HG03175 (cell line): ENCODE measurements at regions not wholly inside any gene's neighbourhood (a gene's known extent, or its start where the extent isn't known, plus 50 kb on each side); places are given as distances from the start of the nearest gene placed in this dataset.
"Not testable (repeated sequence)": the region's sequence is repeated elsewhere in the genome, so short reads cannot be mapped to it uniquely, and the experiment has no call there.

Source experiments
- ATAC-seq: cut with Tn5 transposase; IDR thresholded peaks from one replicate; pipeline ENCODE4 v1.9.1; 2021; ENCODE audit warnings: mild to moderate bottlenecking, moderate library complexity; ENCODE audit not compliant: unreplicated experiment

DNA sequence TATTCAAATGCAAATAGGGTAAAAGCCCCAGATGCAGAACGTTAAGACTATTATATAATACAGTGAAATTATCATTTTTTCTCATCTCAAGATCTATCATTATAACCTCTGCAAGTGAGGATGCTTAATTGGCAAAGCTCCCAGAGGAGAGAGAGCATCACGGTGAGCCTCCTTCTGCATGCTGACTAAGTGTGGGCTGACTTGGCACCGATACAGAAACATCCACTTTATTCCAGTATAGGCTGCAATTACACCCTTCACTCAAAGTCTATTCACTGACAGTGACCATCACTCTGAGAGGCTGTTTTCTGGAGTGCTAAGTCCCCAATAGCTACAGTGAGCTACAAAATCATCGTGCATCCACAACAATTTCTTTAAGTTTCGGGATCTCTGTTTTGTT lies 171.1 kb upstream of the NBPF9 start:
- not testable (repeated sequence) for ATAC-seq

DNA sequence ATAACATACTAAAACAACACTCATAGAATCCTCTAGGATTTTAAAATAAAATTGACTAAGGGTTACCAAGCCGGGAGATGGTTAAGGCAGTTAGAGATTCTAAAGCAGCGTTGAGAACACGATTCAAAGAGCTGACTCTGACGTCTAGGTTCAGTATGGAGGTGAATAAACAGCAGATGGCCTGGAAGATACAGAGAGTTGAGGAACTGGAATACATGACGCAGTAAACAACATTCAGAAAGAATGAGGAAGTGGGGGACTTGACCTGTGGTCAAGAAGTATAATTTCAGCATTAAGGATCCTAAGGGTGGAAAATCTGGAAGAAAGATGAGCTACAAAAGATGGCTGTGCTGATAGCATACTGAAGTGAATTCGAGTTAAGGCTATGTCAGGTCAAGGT lies 172.5 kb upstream of the NBPF9 start:
- not testable (repeated sequence) for ATAC-seq

- not testable (repeated sequence) for ATAC-seq
Observed at GRCh38 chr1:149276496-149276895, 173.1 kb upstream of the NBPF9 start.

- not testable (repeated sequence) for ATAC-seq
Observed at GRCh38 chr1:149278156-149278555, 174.8 kb upstream of the NBPF9 start.

GRCh38 chr1:149279015-149279414 lies 175.7 kb upstream of the NBPF9 start:
- not testable (repeated sequence) for ATAC-seq

GRCh38 chr1:149279512-149279911 lies 176.2 kb upstream of the NBPF9 start:
- not testable (repeated sequence) for ATAC-seq

DNA sequence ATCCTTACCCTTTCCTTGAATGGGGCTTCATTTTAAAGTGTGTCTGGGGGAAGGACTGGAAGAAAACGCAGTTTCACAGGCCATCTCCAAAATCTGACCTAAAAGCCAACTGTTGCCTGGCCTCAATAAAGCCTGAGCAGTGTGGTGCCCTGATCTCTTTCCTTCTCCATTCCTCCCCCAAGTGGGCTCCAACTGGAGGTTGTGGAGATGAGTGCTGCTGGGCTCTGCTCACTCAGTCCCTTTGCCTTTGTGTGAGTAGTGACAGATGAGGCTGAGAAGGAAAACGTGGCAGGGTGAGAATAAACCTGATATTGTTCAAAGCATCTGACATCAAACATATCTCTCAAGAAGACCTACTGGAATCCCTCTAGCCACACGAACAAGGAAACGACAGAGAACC lies 181.4 kb upstream of the NBPF9 start:
- not testable (repeated sequence) for ATAC-seq

- ATAC-seq: not testable (repeated sequence)
Observed at GRCh38 chr1:149285205-149285604, 181.9 kb upstream of the NBPF9 start.

DNA sequence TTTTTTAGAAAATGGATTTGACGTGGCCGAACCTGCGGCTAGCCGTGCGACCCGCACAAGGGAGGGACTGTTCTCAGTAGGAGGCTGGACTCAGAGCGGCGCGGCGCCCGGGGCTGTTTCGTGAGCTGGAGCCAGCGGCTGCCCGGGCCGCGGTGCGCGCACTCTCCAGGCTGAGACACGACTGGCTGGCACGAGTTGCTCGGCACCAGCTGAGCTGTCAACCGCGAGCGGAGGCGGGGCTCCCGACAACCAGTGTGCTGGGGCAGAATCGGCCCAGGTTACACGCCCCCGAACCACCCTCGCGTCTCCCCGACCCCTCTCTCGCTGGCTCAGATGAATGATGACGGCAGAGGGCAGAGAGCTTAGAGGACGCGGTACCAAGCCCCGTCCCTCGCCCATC lies 182.3 kb upstream of the NBPF9 start:
- peak; percentile 36 for ATAC-seq

DNA sequence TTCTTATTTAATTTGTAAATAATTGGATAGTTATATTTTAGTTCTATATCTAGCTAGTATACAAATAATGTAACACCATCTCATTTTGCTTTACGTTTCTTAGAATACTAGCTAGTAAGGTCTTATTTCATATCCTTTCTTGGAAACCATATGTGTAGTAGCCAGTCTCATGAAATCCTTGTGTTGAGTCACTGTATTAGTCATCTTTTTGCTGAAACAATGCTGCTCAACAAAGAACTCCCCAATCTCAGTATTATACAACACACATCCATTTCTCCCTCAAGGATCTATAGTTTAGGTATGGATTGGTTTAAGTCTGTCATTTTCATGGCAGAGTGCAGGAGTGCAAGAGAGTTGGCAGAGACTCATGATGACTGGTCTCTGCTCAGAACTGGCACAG lies 185.2 kb upstream of the NBPF9 start:
- not testable (repeated sequence) for ATAC-seq

GRCh38 chr1:149300478-149301218 lies 174.2 kb upstream of the NBPF19 start:
- ATAC-seq: not testable (repeated sequence)

GRCh38 chr1:149301282-149301681 lies 173.6 kb upstream of the NBPF19 start:
- not testable (repeated sequence) for ATAC-seq

DNA sequence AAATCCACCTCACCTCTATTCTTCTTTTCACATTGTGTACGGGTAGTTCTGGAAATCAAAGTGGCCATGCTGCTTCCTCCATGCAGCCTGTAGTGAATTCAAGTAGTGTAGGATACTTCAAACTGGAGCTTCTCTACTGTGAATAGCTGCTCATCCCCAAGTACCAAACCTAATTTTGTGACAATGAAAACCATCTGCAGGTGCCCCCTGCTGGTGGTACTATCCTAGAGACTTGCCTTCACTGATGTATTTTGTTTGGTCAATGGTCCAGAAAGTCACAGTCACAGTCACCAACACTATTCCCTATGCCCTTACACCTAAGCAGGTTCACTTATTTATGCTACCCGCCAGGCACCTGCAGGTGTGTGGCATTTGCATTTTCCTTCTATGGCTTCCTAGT lies 170.0 kb upstream of the NBPF19 start:
- ATAC-seq: not testable (repeated sequence)

GRCh38 chr1:149307640-149308039 lies 167.2 kb upstream of the NBPF19 start:
- not testable (repeated sequence) for ATAC-seq

DNA sequence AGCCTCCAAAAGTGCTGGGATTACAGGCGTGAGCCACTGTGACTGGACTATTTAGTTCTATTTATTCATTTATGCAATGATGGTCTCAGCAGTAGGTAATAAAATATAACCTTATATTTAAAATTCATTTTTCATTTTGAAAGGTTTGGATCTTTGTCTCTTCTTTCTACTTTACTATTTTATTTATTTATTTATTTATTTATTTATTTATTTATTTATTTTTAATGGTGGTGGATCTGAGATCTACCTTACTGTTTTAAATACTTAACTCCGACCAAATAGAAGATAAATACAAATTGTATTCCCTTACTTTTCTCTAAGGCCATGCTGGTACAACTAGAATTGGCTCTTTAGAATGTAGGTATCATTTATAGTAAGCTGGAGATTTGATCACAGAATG lies 159.9 kb upstream of the NBPF19 start:
- ATAC-seq: not testable (repeated sequence)

GRCh38 chr1:149320971-149321731 lies 153.7 kb upstream of the NBPF19 start:
- ATAC-seq: not testable (repeated sequence)

DNA sequence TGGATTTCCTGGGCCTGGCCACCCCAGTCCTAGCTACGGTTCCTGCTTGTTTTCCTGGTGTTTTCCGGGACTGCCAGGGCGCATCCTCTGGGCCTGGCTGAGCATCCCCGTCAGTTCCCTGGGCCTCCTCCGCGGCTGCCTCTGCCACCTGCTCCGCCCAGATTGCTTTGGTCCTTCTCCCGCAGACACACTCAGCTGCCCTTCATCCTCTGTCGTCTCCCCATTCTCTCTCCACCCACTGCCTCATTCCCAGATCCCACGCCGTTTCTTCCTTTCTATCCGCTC lies 153.2 kb upstream of the NBPF19 start:
- not testable (repeated sequence) for ATAC-seq

GRCh38 chr1:149330081-149330335 lies 144.8 kb upstream of the NBPF19 start:
- ATAC-seq: not testable (repeated sequence)

- not testable (repeated sequence) for ATAC-seq
Observed at GRCh38 chr1:149336082-149336481, 138.8 kb upstream of the NBPF19 start.

GRCh38 chr1:149338221-149338691 lies 136.6 kb upstream of the NBPF19 start:
- not testable (repeated sequence) for ATAC-seq

GRCh38 chr1:149338698-149339097 lies 136.1 kb upstream of the NBPF19 start:
- not testable (repeated sequence) for ATAC-seq

GRCh38 chr1:149349448-149349847 lies 125.4 kb upstream of the NBPF19 start:
- ATAC-seq: not testable (repeated sequence)
